ENCODE measurements at regions not wholly inside any gene's neighbourhood (a gene's known extent, or its start where the extent isn't known, plus 50 kb on each side); places are given as distances from the start of the nearest gene placed in this dataset.
A peak's percentile ranks its signal among the peaks of the same experiment; 100 is the strongest.

GRCh38 chr21:38165466-38166172, 91.2 kb upstream of the KCNJ15 start:
- DNase-seq = no peak

- no peak for DNase-seq
Observed at GRCh38 chr21:38166173-38166535, 90.6 kb upstream of the KCNJ15 start.

GRCh38 chr21:38167345-38167744, 89.4 kb upstream of the KCNJ15 start:
- no peak for DNase-seq

GRCh38 chr21:38170283-38170682, 86.5 kb upstream of the KCNJ15 start:
- DNase-seq = peak in 1 of 2 donors; percentile 4

- no peak for DNase-seq
Observed at GRCh38 chr21:38170704-38171682, 85.8 kb upstream of the KCNJ15 start.

GRCh38 chr21:38171723-38172344, 85.0 kb upstream of the KCNJ15 start:
- no peak for DNase-seq

- no peak for DNase-seq
Observed at GRCh38 chr21:38173276-38174035, 83.3 kb upstream of the KCNJ15 start.

- DNase-seq = no peak
Observed at GRCh38 chr21:38175306-38175705, 81.5 kb upstream of the KCNJ15 start.

- no peak for DNase-seq
Observed at GRCh38 chr21:38177919-38178652, 78.7 kb upstream of the KCNJ15 start.

GRCh38 chr21:38178653-38179470, 77.9 kb upstream of the KCNJ15 start:
- DNase-seq = no peak

- no peak for DNase-seq
Observed at GRCh38 chr21:38179511-38179910, 77.3 kb upstream of the KCNJ15 start.

GRCh38 chr21:38181096-38181495, 75.7 kb upstream of the KCNJ15 start:
- DNase-seq = no peak

- DNase-seq = no peak
Observed at GRCh38 chr21:38182370-38182985, 74.3 kb upstream of the KCNJ15 start.

- DNase-seq = no peak
Observed at GRCh38 chr21:38183961-38184360, 72.8 kb upstream of the KCNJ15 start.

GRCh38 chr21:38186661-38187270, 70.0 kb upstream of the KCNJ15 start:
- DNase-seq = no peak

GRCh38 chr21:38188037-38188436, 68.8 kb upstream of the KCNJ15 start:
- DNase-seq = no peak

GRCh38 chr21:38196036-38196435, 60.8 kb upstream of the KCNJ15 start:
- DNase-seq = no peak

- no peak for DNase-seq
Observed at GRCh38 chr21:38202811-38203210, 54.0 kb upstream of the KCNJ15 start.

- DNase-seq = no peak
Observed at GRCh38 chr21:38203229-38203628, 53.6 kb upstream of the KCNJ15 start.

- no peak for DNase-seq
Observed at GRCh38 chr21:38205940-38206339, 50.9 kb upstream of the KCNJ15 start.

Measured in stimulated activated CD4-positive, alpha-beta T cell treated with anti-CD3 and anti-CD28 coated beads, Interleukin-2, amount 100 ng/mL, for 24 hours (primary cell).